DMS 273 (cell line): ENCODE measurements at regions not wholly inside any gene's neighbourhood (a gene's known extent, or its start where the extent isn't known, plus 50 kb on each side); places are given as distances from the start of the nearest gene placed in this dataset.
A peak's percentile ranks its signal among the peaks of the same experiment; 100 is the strongest.
"Not testable (repeated sequence)": the region's sequence is repeated elsewhere in the genome, so short reads cannot be mapped to it uniquely, and the experiment has no call there.

Experiments used
- DNase-seq: peaks from one replicate; lab custom pipeline; 2025; ENCODE audit not compliant: unreplicated experiment; lab: John Stamatoyannopoulos, UW

DNA sequence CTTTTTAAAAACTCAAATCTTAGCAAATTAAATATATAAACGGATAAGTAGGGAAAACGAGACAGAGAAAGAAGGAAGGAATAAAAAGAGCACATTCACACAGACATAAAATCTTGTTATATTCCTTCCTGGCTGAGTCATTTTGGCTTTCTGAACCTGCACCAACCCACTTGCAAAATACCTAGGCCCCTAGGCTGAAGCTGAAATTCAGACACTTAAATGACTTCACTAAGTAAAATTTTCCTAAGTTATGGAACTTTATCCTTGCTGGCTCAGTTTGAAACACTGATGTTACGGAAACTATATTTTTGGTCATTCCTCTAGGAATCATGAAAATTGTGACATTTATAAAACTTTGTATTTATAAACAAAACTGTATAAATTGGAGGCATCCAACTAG is 462.8 kb upstream of the NFIA start:
- DNase-seq = no peak

DNA sequence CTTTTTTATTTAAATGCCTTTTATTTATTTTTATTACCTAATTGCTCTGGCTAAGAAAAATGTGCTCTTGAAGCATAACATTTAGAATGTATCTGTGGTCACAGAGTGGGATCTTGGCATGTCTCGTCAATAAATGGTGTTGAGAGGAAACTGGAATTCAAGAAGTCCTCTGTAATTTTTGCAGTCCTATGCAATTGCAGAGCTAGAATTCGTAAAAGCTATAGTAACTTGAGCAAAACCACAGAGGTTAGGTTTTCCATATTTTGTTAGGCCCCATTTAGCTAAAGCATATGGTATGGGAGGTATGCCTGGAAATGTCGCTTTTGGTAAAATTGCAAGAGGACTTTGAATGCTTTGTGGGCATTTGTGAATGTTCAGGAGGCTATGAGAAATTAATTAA is 466.7 kb upstream of the NFIA start:
- DNase-seq = no peak

DNA sequence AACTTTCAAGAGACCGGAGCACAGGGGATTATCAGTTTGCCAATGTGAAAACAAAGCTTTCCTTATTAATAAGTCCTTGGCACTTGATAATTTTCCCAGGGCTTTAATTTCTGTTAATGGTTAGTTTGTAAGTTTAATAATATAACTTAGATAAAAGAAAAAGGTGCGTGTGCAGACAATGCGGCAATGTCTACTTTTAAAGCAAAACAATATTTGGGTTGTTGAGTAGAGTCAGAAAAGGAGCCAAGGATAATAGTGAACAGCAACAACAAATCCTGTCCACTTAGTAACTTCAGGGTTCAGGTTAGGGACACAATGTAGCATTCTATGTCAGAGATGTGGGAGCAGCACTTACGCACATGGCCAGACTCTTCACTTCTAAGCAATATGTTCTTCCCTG is 469.6 kb upstream of the NFIA start:
- DNase-seq = no peak

DNA sequence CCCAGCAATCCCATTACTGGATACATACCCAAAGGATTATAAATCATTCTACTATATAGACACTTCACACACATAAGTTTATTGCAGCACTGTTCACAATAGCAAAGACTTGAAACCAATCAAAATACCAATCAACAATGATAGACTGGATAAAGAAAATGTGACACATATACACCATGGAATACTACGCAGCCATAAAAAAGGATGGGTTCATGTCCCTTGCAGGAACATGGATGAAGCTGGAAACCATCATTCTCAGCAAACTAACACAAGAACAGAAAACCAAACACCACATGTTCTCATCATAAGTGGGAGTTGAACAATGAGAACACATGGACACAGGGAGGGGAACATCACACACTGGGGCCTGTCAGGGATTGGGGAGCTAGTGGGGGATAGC is 475.4 kb upstream of the NFIA start:
- not testable (repeated sequence) for DNase-seq

DNA sequence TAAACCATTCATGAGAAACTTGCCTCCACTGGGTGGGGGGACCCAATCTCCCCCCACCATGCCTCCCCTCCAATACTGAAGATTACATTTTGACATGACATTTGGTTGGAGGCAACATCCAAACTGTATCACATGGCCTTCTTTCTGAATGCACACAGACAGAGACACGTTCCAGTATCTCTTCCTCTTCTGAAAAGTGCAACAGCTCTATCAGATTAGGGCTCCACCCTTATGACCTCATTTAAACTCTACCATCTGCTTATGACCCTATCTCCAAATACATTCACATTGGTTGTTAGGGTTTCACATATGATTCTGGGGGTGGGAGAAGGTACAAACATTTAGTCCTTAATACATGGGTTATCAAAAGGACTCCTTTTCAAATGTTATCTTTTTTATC is 481.8 kb upstream of the NFIA start:
- peak; percentile 3 for DNase-seq

DNA sequence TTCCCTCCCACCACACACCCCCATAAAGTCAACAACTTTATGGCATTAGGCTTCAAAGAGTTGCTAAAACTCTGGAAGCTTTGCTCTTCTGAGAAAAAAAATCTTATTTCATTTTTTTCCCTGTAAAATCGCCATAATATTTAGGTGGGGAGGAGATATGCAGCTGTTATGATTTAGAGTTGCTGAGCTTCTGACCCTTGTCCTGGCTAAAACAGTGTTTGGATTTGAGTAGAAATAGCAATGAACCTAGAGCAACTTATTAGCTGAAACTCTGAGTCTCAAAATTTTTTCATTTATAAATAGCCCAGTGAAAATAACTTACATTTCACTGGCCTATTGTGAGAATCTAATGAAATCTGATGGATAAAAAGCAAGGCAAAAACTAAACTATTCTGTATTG is 482.8 kb upstream of the NFIA start:
- DNase-seq = no peak

DNA sequence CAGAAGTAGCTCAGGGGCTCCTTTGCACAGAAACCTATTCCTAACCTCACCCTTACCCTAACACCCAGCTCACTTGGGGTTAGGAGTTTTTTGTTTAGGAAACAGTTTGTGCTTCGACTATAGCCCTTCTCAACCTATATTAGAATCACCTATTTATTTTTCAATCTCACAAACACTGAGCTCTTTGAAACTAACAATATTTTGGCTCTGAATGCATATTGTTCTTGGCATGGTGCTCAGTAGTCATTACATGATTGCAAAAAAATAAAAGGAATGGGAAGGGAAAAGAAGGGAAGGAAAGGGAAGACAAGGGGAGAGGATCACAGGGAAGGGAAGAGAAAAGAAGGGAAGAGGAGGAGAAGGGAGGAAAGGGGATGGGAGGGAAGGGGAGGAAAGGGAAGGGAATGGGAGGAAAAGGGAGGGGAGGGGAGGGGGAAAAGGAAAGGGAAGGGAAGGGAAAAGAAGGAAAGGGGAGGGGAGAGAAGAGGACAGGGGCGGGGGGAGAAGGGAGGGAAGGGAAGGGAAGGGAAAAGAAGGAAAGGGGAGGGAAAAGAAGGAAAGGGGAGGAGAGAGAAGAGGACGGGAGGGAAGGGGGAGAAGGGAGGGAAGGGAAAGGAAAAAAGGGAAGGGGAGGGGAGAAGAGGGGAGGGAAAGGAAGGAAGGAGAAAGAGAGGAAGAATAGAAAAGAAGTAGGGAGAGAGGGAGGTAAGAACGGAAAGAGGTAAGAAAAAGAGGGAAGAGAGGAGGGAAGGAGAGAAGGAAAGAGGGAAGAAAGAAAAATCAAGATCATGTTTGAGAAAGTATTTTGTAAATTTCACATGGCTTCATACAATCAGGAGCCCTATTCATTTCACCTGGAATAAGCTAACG is 484.1 kb upstream of the NFIA start:
- no peak for DNase-seq

DNA sequence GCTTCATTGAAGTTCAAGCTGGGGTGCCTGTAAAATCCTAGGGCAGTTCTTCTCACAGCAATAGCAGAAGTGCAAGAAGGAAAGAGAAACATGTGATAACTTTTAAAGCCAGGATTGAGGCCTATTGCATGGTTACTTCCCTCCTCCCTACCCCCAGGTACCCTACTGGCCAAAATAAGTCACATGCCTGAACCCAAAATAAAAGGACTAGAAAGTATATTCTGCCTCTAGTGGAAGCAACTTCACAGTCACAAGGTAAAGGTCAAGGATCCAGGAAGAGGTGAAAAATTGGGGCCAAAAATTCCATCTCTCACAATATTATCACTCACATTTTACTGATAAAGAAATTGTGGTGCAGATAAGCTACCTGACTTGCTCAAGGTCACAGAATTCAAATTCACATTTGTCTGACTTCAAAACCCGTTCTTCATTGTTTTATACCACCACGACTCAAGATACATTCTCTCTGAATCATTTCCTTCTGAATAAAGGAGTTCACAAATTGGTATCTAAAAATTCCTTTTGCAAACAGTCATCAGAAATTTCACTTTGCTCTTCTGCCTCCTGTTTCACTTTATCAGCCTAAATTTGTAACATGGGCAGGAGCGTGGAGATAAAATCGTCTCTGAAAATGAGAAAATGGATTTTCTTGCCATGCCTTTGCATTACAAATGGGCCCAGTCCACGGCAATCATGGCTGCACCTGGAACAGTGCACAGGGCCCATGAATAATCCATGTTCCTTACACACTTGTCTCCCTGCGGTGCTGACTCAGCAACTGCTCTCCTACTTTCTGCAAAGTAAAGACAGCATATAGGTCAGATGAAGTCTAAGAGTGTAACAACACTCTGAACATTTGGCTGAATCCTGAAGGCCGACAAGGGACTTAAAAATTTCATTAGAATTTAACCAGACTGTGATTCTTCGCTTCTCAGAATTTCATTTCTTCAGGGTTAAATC is 485.3 kb upstream of the NFIA start:
- no peak for DNase-seq

DNA sequence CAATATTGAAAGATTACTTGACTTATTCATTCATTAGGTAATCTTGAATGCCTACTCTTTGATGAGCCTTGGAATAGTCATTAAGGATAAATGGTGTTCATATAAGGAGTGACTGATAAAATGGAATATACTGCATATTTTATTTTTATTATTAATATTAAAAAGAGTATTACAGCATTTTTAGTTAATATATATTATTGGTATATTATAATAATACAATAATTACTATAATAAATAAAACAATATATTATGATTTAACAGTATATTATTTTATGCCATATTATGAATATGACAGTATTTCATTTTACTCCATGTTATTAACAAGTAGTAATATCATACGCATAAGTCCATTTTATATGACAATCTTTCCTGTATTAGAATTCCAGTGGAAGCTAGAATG is 490.8 kb upstream of the NFIA start:
- DNase-seq = no peak

DNA sequence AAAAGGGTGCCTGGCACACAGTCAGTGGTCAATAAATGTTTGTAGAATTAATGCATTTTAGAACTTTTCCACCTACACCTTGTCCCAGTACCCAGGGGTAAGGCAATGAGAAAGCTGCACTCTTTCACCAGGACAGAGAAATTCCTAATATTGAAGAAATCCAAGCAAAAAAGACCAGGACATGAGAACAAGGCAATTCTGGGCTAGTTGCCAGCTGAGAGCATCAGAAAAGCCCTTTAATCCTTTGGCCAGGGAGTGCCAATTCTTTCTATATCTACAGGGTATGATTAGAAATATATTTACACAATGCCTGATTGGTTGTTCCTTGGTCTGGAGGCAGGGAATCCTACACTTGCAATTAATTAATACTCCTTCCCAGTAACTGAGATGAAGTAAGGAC is 492.4 kb upstream of the NFIA start:
- DNase-seq = peak; percentile 10

DNA sequence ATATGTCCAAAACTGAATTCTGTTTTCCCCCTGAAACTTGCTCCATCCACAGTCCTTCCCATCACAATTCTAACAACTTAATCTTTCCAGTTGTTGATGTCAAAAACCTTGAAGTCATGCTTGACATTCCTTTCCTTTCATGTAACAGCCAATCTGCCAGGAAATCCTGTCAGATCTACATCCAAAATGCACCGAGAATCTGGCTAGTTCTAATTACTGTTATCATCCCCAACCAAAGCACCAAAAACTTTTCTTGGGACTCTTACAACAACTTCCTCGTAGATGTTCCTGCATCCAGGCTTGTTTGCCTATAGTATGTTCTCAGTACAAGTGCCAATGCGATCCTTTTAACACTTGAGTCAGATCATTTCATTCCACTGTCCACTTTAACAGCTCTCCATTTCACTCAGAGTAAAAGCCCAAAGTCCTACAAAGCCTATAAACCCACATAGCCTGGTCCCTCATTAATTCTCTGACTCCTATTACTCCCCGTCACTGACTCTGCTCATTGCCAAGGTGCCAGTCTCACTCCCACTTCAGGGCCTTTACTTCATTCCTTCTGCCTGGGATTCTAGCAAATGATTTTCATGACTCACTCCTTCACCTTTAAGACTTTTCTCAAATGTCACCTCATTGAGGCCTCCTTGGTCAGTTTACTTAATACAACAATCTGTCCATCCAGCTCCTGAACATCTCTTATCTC is 493.2 kb upstream of the NFIA start:
- DNase-seq = no peak

DNA sequence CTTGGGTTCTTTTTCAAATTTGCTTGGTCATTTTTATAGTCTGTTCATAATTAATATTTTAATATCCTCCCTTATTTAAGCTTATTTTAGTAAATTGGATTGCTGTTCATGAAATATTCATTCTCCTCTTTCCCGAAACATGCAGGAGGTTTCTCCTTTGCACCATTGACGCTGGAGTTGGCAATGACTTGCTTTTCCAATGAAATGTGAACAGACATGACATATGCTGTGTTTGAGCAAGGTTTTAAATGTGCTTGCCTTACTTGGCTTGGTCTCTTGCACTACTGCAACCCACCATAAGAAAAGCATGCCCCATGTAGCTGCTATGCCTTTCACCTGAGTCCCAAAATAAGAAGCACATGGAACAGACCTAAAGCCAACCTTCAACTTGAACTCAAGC is 498.0 kb upstream of the NFIA start:
- no peak for DNase-seq

DNA sequence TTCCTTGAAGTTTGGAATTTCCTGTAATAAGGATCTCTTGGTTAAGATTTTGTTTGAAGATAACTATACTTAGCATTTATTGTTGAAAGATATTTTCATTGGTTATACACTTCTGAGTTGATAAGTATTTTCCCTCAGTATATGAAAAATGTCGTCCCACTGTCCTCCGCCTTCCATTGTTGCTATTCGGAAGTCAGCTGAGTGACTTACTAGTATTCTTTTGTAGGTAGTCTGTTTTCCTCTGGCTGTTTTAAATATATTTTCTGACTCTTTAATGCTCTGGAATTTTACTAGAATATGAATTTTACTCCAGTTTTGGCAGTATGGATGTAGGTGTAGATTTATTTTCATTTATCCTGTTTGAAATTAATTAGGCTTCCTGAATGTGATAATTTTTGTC is 498.7 kb upstream of the NFIA start:
- DNase-seq = peak; percentile 19

DNA sequence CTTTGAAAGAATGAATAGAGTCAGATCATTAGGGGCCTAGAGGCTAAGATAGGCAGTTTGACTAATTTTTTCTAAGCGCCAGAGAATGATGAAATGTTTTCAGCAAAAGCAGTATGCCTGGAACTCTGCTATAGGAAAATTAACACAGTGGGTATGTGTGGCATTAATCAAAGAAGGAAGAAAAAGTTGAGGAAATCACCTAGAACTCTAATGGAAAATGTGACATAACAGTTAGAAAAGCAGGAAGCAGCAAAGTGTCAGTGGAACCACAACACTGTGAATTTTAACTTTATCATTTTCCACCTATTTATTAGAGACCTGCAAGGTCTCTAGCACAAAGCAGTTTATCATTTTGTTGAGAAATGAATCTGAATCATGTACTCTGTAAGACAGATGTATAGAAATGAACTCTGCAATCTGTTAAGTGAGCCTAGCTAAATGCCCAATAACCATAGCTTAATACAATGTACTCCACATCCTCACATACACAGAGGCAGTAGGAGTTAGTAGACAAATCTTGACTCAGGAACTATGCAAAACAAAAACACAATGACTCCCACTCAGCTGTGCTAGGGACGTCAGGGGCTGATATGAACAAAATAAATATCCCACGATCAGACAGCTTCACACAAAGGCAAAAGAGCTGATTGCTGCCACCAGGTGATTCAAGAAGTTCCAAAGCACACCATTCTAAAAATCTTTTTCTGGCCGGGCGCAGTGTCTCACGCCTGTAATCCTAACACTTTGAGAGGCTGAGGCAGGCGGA is 500.7 kb upstream of the NFIA start:
- no peak for DNase-seq

DNA sequence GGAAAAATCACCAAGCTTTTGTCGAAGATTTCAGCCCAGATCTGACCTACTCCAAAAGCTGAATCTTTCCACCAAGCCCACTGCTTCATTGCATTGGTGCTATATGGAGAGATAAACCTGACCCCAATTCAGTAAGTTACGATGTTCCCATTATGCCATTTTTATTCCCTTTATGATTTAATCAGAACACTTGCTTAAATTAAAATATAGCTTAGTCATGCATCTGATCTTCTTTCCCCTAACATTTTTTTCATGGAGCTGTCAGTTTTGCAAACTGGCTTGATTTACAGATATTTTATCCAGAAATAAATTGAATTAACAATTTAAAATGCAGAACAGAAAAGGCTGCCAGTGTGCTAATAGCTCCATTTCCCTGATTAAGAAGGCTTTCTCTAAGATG is 503.5 kb upstream of the C1orf87 start:
- DNase-seq = no peak

DNA sequence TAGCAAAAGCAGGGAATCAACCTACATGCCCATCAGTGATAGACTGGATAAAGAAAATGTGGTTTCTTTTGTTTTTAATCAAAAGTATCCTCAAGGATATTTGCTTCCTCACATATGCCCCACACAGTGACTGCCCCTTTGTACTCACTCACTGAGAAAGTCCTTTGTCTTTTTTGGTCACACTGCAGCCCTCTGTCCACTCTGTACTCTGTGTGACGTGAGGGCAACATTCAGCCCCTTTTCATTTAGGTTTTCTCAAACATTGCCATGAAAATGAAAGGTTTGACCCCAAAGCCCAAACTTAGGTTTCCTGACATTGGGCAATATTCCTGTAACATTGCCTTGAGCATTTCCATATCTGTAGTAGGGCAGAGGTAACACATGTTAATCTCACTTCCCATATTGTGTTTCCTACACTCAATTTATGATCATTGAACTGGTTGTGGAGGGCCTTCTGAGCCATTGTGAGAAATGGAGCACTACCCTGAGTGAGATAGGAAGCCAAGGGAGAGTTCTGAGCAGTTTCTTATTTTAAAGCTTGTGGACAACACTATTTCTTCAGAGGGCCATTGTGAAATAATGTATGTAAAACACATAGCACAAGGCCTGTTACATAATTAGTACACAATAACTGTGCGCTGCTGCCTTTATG is 501.9 kb upstream of the C1orf87 start:
- no peak for DNase-seq

DNA sequence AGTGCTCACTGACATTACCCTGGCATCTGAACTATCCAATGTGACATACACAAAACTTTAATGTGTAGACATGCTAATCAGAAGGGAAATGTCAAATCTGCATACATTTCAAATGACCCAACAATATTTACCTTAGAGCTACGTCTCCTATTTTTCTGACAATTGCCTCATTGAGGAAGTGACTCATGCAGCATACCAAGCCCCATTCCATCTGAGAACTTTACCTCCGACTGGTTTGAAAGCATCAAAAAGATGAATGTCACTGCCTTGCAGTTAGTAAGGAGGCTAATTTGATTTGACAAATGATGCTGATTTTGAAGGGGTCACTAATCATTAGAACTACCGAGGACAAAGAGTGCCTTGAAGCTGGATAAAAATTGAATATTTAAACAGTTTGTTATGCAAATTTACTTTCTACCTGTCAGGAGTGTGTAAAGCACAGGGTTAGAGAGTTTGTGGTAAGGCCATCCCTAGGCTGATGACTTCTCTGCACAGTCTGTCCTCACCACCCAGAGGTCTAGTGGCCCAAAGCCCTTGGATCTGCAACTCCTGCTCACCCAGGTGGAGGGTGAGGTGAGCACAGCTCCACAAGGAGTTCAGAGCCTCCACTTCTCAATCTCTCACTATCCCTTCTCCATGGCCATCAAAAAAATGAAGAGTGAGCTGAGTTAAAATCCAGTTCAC is 500.3 kb upstream of the C1orf87 start:
- DNase-seq = no peak

DNA sequence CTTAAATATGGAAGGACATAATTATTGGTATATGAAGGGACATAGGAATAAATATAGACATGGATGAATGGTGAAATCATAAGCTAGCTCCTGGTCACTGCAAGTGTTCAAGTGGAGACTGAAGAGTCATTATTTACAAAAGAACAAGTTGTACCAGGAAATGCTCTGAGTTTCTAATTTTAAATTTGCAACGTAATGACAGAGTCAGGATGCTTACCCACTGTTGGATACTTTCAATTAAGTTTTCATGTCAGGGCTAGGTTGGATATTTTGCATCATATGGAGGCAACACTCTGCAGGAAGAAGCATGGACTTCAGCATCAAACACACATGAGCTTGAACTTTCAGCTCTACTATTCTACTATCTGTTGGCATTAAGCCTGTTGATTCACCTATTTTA is 499.6 kb upstream of the C1orf87 start:
- DNase-seq = no peak

DNA sequence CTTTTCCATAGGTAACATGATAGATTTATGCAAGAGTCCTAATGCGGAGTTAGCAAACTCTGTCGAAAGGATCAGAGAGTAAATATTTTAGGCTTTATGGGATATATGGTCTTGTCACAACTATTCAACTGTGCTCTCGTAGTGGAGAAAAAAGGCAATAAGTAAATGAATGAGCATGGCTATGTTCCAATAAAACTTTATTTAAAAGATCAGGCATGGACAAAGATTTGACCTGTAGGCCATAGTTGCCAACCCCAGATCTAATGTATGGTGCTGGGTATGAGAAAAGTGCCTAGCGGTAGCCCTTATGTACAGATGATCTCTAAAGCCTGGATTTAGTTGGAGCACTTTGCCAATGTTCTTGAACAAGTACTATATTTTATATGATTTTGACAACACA is 498.8 kb upstream of the C1orf87 start:
- no peak for DNase-seq

DNA sequence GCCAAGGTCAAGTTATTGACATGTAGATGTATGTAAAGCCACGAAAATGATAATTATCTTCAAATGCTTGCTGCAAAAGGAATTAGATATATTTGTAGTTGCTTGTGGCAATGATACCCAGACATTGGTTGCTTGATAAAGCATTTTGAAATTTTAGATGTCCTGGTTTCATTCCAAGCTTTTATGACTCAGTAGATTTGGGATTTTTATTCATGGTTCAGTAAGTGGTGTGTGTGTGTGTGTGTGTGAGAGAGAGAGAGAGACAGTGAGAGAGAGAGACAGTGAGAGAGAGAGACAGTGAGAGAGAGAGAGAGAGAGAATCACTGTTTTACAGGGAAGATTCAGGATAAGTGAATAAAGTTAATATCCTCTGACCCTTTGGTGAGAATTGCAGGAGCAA is 498.2 kb upstream of the C1orf87 start:
- no peak for DNase-seq
